ENCODE measurements at regions not wholly inside any gene's neighbourhood (a gene's known extent, or its start where the extent isn't known, plus 50 kb on each side); places are given as distances from the start of the nearest gene placed in this dataset.
"Not testable (repeated sequence)": the region's sequence is repeated elsewhere in the genome, so short reads cannot be mapped to it uniquely, and the experiment has no call there.

GRCh38 chr2:236389284-236390216 is 125.3 kb upstream of the ASB18 start:
- not testable (repeated sequence) for DNase-seq; H3K36me3 Mint-ChIP-seq; H3K9me3 Mint-ChIP-seq; H3K4me3 ChIP-seq (ENCODE audit: low read depth, low read length); H3K4me3 Mint-ChIP-seq; H3K9me3 ChIP-seq (ENCODE audit: control insufficient read depth in 2 of 2, low read length in 2 of 2); H3K4me1 Mint-ChIP-seq; H3K27ac ChIP-seq (ENCODE audit: insufficient read depth, low read length, poor library complexity, severe bottlenecking); H3K27me3 Mint-ChIP-seq; H3K27me3 ChIP-seq (ENCODE audit: control insufficient read depth, insufficient read depth, low read length); H3K27ac Mint-ChIP-seq; H3K4me1 ChIP-seq (ENCODE audit: control insufficient read depth, insufficient read depth, low read length, poor library complexity, severe bottlenecking); H3K36me3 ChIP-seq (ENCODE audit: control insufficient read depth, insufficient read depth, low read length); ATAC-seq (ENCODE audit: low read depth in 2 of 2)

- ATAC-seq (ENCODE audit: low read depth in 2 of 2) = no peak
- no peak overlapping the region for H3K27ac ChIP-seq (ENCODE audit: insufficient read depth, low read length, poor library complexity, severe bottlenecking)
- Mint-ChIP-seq H3K36me3 (no peaks in the 10 kb centered on the region), H3K4me1 (no peaks in the 10 kb centered on the region), H3K27me3 (peaks cover 9% of the 10 kb centered on the region), H3K27ac (no peak overlapping the region), H3K4me3 (no peak overlapping the region), H3K9me3 (peaks cover 0 to 3% (median 0%) of the 10 kb centered on the region in 7 donors)
- no peaks in the 10 kb centered on the region for H3K9me3 ChIP-seq (ENCODE audit: control insufficient read depth in 2 of 2, low read length in 2 of 2)
- H3K4me1 ChIP-seq (ENCODE audit: control insufficient read depth, insufficient read depth, low read length, poor library complexity, severe bottlenecking) = no peaks in the 10 kb centered on the region
- no peak for DNase-seq
- H3K27me3 ChIP-seq (ENCODE audit: control insufficient read depth, insufficient read depth, low read length) = no peaks in the 10 kb centered on the region
- H3K36me3 ChIP-seq (ENCODE audit: control insufficient read depth, insufficient read depth, low read length) = no peaks in the 10 kb centered on the region
- H3K4me3 ChIP-seq (ENCODE audit: low read depth, low read length) = no peak overlapping the region
Measured at GRCh38 chr2:236393101-236393500, 128.9 kb upstream of the ASB18 start.

- no peaks in the 10 kb centered on the region for H3K36me3 ChIP-seq (ENCODE audit: control insufficient read depth, insufficient read depth, low read length)
- no peaks in the 10 kb centered on the region for H3K4me1 Mint-ChIP-seq
- H3K27ac ChIP-seq (ENCODE audit: insufficient read depth, low read length, poor library complexity, severe bottlenecking) = no peak overlapping the region
- no peaks in the 10 kb centered on the region for H3K36me3 Mint-ChIP-seq
- H3K4me3 ChIP-seq (ENCODE audit: low read depth, low read length) = no peak overlapping the region
- no peaks in the 10 kb centered on the region for H3K27me3 ChIP-seq (ENCODE audit: control insufficient read depth, insufficient read depth, low read length)
- DNase-seq (no peak), ATAC-seq (ENCODE audit: low read depth in 2 of 2) (no peak)
- no peak overlapping the region for H3K4me3 Mint-ChIP-seq
- no peaks in the 10 kb centered on the region for H3K4me1 ChIP-seq (ENCODE audit: control insufficient read depth, insufficient read depth, low read length, poor library complexity, severe bottlenecking)
- H3K27me3 Mint-ChIP-seq = peaks cover 9% of the 10 kb centered on the region
- peaks cover 0 to 3% (median 0%) of the 10 kb centered on the region in 7 donors for H3K9me3 Mint-ChIP-seq
- H3K27ac Mint-ChIP-seq = peak overlapping the region in 1 of 3 donors; percentile 8
- H3K9me3 ChIP-seq (ENCODE audit: control insufficient read depth in 2 of 2, low read length in 2 of 2) = no peaks in the 10 kb centered on the region
Measured at GRCh38 chr2:236393581-236393980, 129.4 kb upstream of the ASB18 start.

GRCh38 chr2:236394571-236394970 is 130.4 kb upstream of the ASB18 start:
- Histone ChIP-seq H3K36me3 (ENCODE audit: control insufficient read depth, insufficient read depth, low read length) (no peaks in the 10 kb centered on the region), H3K4me3 (ENCODE audit: low read depth, low read length) (no peak overlapping the region), H3K4me1 (ENCODE audit: control insufficient read depth, insufficient read depth, low read length, poor library complexity, severe bottlenecking) (no peaks in the 10 kb centered on the region), H3K27me3 (ENCODE audit: control insufficient read depth, insufficient read depth, low read length) (no peaks in the 10 kb centered on the region), H3K9me3 (ENCODE audit: control insufficient read depth in 2 of 2, low read length in 2 of 2) (no peaks in the 10 kb centered on the region), H3K27ac (ENCODE audit: insufficient read depth, low read length, poor library complexity, severe bottlenecking) (no peak overlapping the region)
- Mint-ChIP-seq H3K4me3 (no peak overlapping the region), H3K9me3 (peaks cover 0 to 3% (median 0%) of the 10 kb centered on the region in 7 donors), H3K27ac (no peak overlapping the region), H3K27me3 (peaks cover 9% of the 10 kb centered on the region), H3K36me3 (no peaks in the 10 kb centered on the region), H3K4me1 (no peaks in the 10 kb centered on the region)
- no peak for ATAC-seq (ENCODE audit: low read depth in 2 of 2)
- no peak for DNase-seq

- Histone ChIP-seq H3K4me3 (ENCODE audit: low read depth, low read length) (no peak overlapping the region), H3K36me3 (ENCODE audit: control insufficient read depth, insufficient read depth, low read length) (no peaks in the 10 kb centered on the region), H3K4me1 (ENCODE audit: control insufficient read depth, insufficient read depth, low read length, poor library complexity, severe bottlenecking) (no peaks in the 10 kb centered on the region), H3K9me3 (ENCODE audit: control insufficient read depth in 2 of 2, low read length in 2 of 2) (no peaks in the 10 kb centered on the region), H3K27me3 (ENCODE audit: control insufficient read depth, insufficient read depth, low read length) (no peaks in the 10 kb centered on the region), H3K27ac (ENCODE audit: insufficient read depth, low read length, poor library complexity, severe bottlenecking) (no peak overlapping the region)
- Mint-ChIP-seq H3K36me3 (no peaks in the 10 kb centered on the region), H3K9me3 (peaks cover 0 to 3% (median 0%) of the 10 kb centered on the region in 7 donors), H3K27ac (no peak overlapping the region), H3K4me1 (no peaks in the 10 kb centered on the region), H3K4me3 (no peak overlapping the region), H3K27me3 (peaks cover 9% of the 10 kb centered on the region)
- no peak for ATAC-seq (ENCODE audit: low read depth in 2 of 2)
- DNase-seq = no peak
Measured at GRCh38 chr2:236395067-236395466, 130.9 kb upstream of the ASB18 start.

GRCh38 chr2:236396818-236397350 is 132.7 kb upstream of the ASB18 start:
- H3K27me3 Mint-ChIP-seq = peaks cover 9% of the 10 kb centered on the region
- no peaks in the 10 kb centered on the region for H3K9me3 Mint-ChIP-seq
- no peak overlapping the region for H3K27ac Mint-ChIP-seq

GRCh38 chr2:236397681-236398080 is 133.5 kb upstream of the ASB18 start:
- Histone ChIP-seq H3K4me1 (ENCODE audit: control insufficient read depth, insufficient read depth, low read length, poor library complexity, severe bottlenecking) (no peaks in the 10 kb centered on the region), H3K4me3 (ENCODE audit: low read depth, low read length) (no peak overlapping the region), H3K36me3 (ENCODE audit: control insufficient read depth, insufficient read depth, low read length) (no peaks in the 10 kb centered on the region), H3K27me3 (ENCODE audit: control insufficient read depth, insufficient read depth, low read length) (no peaks in the 10 kb centered on the region), H3K9me3 (ENCODE audit: control insufficient read depth in 2 of 2, low read length in 2 of 2) (no peaks in the 10 kb centered on the region), H3K27ac (ENCODE audit: insufficient read depth, low read length, poor library complexity, severe bottlenecking) (no peak overlapping the region)
- DNase-seq (no peak), ATAC-seq (ENCODE audit: low read depth in 2 of 2) (no peak)
- Mint-ChIP-seq H3K36me3 (no peaks in the 10 kb centered on the region), H3K4me3 (no peak overlapping the region), H3K9me3 (no peaks in the 10 kb centered on the region), H3K4me1 (no peaks in the 10 kb centered on the region), H3K27ac (no peak overlapping the region), H3K27me3 (peaks cover 9% of the 10 kb centered on the region)

More at GRCh38 chr2:236396818-236397350, 132.7 kb upstream of the ASB18 start:
- no peaks in the 10 kb centered on the region for H3K36me3 ChIP-seq (ENCODE audit: control insufficient read depth, insufficient read depth, low read length)
- H3K4me3 ChIP-seq (ENCODE audit: low read depth, low read length) = no peak overlapping the region
- H3K27me3 ChIP-seq (ENCODE audit: control insufficient read depth, insufficient read depth, low read length) = no peaks in the 10 kb centered on the region
- Mint-ChIP-seq H3K4me1 (no peaks in the 10 kb centered on the region), H3K36me3 (no peaks in the 10 kb centered on the region), H3K4me3 (no peak overlapping the region)
- no peak overlapping the region for H3K27ac ChIP-seq (ENCODE audit: insufficient read depth, low read length, poor library complexity, severe bottlenecking)
- ATAC-seq (ENCODE audit: low read depth in 2 of 2) (no peak), DNase-seq (no peak)
- H3K4me1 ChIP-seq (ENCODE audit: control insufficient read depth, insufficient read depth, low read length, poor library complexity, severe bottlenecking) = no peaks in the 10 kb centered on the region
- H3K9me3 ChIP-seq (ENCODE audit: control insufficient read depth in 2 of 2, low read length in 2 of 2) = no peaks in the 10 kb centered on the region

- Histone ChIP-seq H3K36me3 (ENCODE audit: control insufficient read depth, insufficient read depth, low read length) (no peaks in the 10 kb centered on the region), H3K4me3 (ENCODE audit: low read depth, low read length) (no peak overlapping the region), H3K9me3 (ENCODE audit: control insufficient read depth in 2 of 2, low read length in 2 of 2) (no peaks in the 10 kb centered on the region), H3K4me1 (ENCODE audit: control insufficient read depth, insufficient read depth, low read length, poor library complexity, severe bottlenecking) (no peaks in the 10 kb centered on the region), H3K27me3 (ENCODE audit: control insufficient read depth, insufficient read depth, low read length) (no peaks in the 10 kb centered on the region), H3K27ac (ENCODE audit: insufficient read depth, low read length, poor library complexity, severe bottlenecking) (no peak overlapping the region)
- H3K9me3 Mint-ChIP-seq = no peaks in the 10 kb centered on the region
- no peak overlapping the region for H3K4me3 Mint-ChIP-seq
- peaks cover 6% of the 10 kb centered on the region for H3K27me3 Mint-ChIP-seq
- no peak overlapping the region for H3K27ac Mint-ChIP-seq
- H3K4me1 Mint-ChIP-seq = no peaks in the 10 kb centered on the region
- ATAC-seq (ENCODE audit: low read depth in 2 of 2) = no peak
- no peak for DNase-seq
- no peaks in the 10 kb centered on the region for H3K36me3 Mint-ChIP-seq
Measured at GRCh38 chr2:236399409-236399808, 135.2 kb upstream of the ASB18 start.
